ENCODE measurements at regions not wholly inside any gene's neighbourhood (a gene's known extent, or its start where the extent isn't known, plus 50 kb on each side); places are given as distances from the start of the nearest gene placed in this dataset.

DNA sequence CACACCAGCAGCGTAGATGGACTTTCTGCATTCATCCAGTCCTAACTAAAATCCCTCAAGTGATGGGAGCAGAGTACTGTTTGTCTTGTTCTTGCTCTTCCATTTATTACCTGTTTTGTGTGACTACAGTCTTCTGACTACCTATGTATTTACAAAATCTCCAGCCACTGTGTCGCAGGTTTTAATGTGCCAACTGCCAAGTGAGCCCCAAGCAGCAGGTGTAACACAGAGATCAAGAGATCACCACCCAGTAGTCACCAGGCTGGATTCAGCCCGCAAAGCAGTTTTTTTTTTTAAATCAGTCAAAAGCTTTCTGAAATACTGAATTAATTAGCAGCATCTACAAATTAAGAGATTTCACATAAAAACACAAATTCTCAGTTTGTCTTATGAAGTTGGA is 724.1 kb upstream of the USP15 start:
- TF ChIP-seq, protein P1, sequence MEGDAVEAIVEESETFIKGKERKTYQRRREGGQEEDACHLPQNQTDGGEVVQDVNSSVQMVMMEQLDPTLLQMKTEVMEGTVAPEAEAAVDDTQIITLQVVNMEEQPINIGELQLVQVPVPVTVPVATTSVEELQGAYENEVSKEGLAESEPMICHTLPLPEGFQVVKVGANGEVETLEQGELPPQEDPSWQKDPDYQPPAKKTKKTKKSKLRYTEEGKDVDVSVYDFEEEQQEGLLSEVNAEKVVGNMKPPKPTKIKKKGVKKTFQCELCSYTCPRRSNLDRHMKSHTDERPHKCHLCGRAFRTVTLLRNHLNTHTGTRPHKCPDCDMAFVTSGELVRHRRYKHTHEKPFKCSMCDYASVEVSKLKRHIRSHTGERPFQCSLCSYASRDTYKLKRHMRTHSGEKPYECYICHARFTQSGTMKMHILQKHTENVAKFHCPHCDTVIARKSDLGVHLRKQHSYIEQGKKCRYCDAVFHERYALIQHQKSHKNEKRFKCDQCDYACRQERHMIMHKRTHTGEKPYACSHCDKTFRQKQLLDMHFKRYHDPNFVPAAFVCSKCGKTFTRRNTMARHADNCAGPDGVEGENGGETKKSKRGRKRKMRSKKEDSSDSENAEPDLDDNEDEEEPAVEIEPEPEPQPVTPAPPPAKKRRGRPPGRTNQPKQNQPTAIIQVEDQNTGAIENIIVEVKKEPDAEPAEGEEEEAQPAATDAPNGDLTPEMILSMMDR (IDR thresholded peaks at IDR 0.05) = no peak
- TF ChIP-seq POLR2A (IDR thresholded peaks at IDR 0.05) = no peak
- no peak overlapping the region for H3K27ac ChIP-seq
- no peaks in the 10 kb centered on the region for H3K27me3 ChIP-seq
- no peaks in the 10 kb centered on the region for H3K4me1 ChIP-seq
- WGBS (ENCODE audit: insufficient coverage, low coverage, low lambda C conversion rate, missing lambda C conversion rate) = 57% methylated on average over 3 of the region's 3 CpGs
- ATAC-seq (no peak), DNase-seq (no peak)
- H3K4me3 ChIP-seq = no peak overlapping the region
- no peaks in the 10 kb centered on the region for H3K9me3 ChIP-seq
- no peaks in the 10 kb centered on the region for H3K36me3 ChIP-seq
- intact Hi-C loops (cut with DNase I) = no loop called here

DNA sequence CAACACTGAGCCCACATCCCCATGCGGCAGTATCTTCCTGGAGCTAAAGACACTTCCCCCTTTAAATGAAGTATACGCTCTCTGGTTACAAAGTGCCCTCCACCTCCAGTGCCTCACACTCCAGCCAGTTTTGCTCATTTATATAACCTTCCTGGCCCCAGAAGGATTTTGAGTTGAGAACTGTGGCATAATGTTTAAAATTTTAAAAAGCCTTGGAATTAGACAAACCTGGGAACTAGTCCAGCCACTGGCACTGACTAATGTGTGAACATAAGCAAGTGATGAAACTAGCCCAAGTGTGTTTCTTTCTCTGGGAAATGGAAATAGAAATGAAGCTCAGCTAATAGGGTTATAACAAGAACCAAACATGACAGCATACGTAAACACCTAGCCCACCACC is 723.7 kb upstream of the USP15 start:
- H3K36me3 ChIP-seq = no peaks in the 10 kb centered on the region
- DNase-seq = no peak
- no peak overlapping the region for H3K4me3 ChIP-seq
- H3K4me1 ChIP-seq = no peaks in the 10 kb centered on the region
- intact Hi-C loops (cut with DNase I) = no loop called here
- TF ChIP-seq, protein P1 (IDR thresholded peaks at IDR 0.05) = no peak
- TF ChIP-seq POLR2A (IDR thresholded peaks at IDR 0.05) = no peak
- no peaks in the 10 kb centered on the region for H3K9me3 ChIP-seq
- 77% methylated on average over 3 of the region's 3 CpGs for WGBS (ENCODE audit: insufficient coverage, low coverage, low lambda C conversion rate, missing lambda C conversion rate)
- ATAC-seq = no peak
- H3K27ac ChIP-seq = no peak overlapping the region
- H3K27me3 ChIP-seq = no peaks in the 10 kb centered on the region

- TF ChIP-seq POLR2A (IDR thresholded peaks at IDR 0.05) = no peak
- TF ChIP-seq, protein P1 (IDR thresholded peaks at IDR 0.05) = peak in 1 of 4 donors; percentile 15
- ATAC-seq = no peak
- H3K27me3 ChIP-seq = no peaks in the 10 kb centered on the region
Measured at GRCh38 chr12:61538951-61539350, 721.3 kb upstream of the USP15 start.

DNA sequence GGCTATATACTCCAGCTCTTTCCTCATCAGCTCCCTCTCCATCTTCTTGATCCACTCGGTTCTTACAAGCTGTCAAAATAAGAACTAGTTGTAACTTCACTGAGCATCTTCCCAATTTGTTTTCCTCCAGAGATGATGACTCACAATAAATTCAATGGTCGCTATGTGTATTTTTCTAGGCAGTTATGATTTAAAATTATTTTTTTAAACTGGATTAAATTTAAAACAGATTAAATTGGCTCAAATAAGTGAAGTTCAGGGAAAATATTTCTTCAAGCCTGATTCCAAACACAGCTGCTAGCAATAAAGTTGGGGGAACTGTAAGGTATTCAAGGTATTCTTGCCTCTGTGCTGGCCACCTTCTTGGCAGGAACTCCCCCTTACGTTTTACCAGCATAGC is 717.7 kb upstream of the USP15 start:
- intact Hi-C loops (cut with DNase I) = no loop called here
- Histone ChIP-seq H3K9me3 (peaks cover 0 to 5% (median 0%) of the 10 kb centered on the region in 4 donors), H3K27me3 (no peaks in the 10 kb centered on the region), H3K4me1 (no peaks in the 10 kb centered on the region), H3K27ac (no peak overlapping the region), H3K36me3 (no peaks in the 10 kb centered on the region), H3K4me3 (no peak overlapping the region)
- TF ChIP-seq POLR2A (IDR thresholded peaks at IDR 0.05) = no peak
- TF ChIP-seq, protein P1 (IDR thresholded peaks at IDR 0.05) = no peak
- 36% methylated on average over 3 of the region's 3 CpGs for WGBS (ENCODE audit: insufficient coverage, low coverage, low lambda C conversion rate, missing lambda C conversion rate)
- ATAC-seq (no peak), DNase-seq (no peak)

More at GRCh38 chr12:61538951-61539350, 721.3 kb upstream of the USP15 start:
- DNase-seq = no peak
- H3K4me3 ChIP-seq = no peak overlapping the region
- whole genome bisulfite sequencing (ENCODE audit: insufficient coverage, low coverage, low lambda C conversion rate, missing lambda C conversion rate) = 71% methylated on average over 2 of the region's 2 CpGs
- H3K9me3 ChIP-seq = no peaks in the 10 kb centered on the region
- intact Hi-C loops (cut with DNase I) = no loop called here
- H3K36me3 ChIP-seq = no peaks in the 10 kb centered on the region
- no peak overlapping the region for H3K27ac ChIP-seq
- H3K4me1 ChIP-seq = no peaks in the 10 kb centered on the region

- H3K27me3 ChIP-seq = no peaks in the 10 kb centered on the region
- no peaks in the 10 kb centered on the region for H3K36me3 ChIP-seq
- intact Hi-C loops (cut with DNase I) = no loop called here
- no peak overlapping the region for H3K27ac ChIP-seq
- no peaks in the 10 kb centered on the region for H3K4me1 ChIP-seq
- no peak for DNase-seq
- ATAC-seq = no peak
- 62% methylated on average over 6 of the region's 6 CpGs for WGBS (ENCODE audit: insufficient coverage, low coverage, low lambda C conversion rate, missing lambda C conversion rate)
- TF ChIP-seq, protein P1 (IDR thresholded peaks at IDR 0.05) = no peak
- TF ChIP-seq POLR2A (IDR thresholded peaks at IDR 0.05) = no peak
- no peak overlapping the region for H3K4me3 ChIP-seq
- H3K9me3 ChIP-seq = peaks cover 0 to 5% (median 0%) of the 10 kb centered on the region in 4 donors
Measured at GRCh38 chr12:61546296-61546695, 713.9 kb upstream of the USP15 start.

Measured in right lobe of liver (tissue), 6 donors.